ENCODE measurements at regions not wholly inside any gene's neighbourhood (a gene's known extent, or its start where the extent isn't known, plus 50 kb on each side); places are given as distances from the start of the nearest gene placed in this dataset.

DNA sequence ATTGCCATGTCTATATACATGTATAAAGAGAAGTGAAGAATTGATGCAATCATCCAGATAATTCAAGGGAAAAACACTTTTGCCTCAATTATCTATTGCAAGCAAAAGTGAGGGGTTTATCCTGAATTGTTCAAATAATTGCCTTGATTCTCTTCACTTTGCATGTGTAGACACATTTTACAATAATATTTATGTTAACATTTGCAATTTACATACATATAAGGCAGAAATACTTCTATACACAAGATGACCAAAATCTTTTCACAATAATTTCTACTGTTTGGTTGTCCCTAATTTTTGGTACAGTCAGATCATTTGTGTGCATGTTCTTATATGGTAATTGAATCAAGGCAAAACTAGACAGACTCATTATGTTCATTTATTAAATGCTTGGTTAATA is 285.3 kb upstream of the TMEM161B start:
- TF ChIP-seq POLR2A (IDR thresholded peaks at IDR 0.05; ENCODE audit: low read depth) (no peak), POLR2AphosphoS5 (IDR thresholded peaks at IDR 0.05) (no peak)
- TF ChIP-seq, protein P1, sequence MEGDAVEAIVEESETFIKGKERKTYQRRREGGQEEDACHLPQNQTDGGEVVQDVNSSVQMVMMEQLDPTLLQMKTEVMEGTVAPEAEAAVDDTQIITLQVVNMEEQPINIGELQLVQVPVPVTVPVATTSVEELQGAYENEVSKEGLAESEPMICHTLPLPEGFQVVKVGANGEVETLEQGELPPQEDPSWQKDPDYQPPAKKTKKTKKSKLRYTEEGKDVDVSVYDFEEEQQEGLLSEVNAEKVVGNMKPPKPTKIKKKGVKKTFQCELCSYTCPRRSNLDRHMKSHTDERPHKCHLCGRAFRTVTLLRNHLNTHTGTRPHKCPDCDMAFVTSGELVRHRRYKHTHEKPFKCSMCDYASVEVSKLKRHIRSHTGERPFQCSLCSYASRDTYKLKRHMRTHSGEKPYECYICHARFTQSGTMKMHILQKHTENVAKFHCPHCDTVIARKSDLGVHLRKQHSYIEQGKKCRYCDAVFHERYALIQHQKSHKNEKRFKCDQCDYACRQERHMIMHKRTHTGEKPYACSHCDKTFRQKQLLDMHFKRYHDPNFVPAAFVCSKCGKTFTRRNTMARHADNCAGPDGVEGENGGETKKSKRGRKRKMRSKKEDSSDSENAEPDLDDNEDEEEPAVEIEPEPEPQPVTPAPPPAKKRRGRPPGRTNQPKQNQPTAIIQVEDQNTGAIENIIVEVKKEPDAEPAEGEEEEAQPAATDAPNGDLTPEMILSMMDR (IDR thresholded peaks at IDR 0.05): no peak
